HepG2 (cell line): ENCODE measurements at regions not wholly inside any gene's neighbourhood (a gene's known extent, or its start where the extent isn't known, plus 50 kb on each side); places are given as distances from the start of the nearest gene placed in this dataset.

ENCODE experiments used
- FOSL1 ChIP-seq: sonication (generic); formaldehyde crosslinking; IDR thresholded peaks from 2 replicates; pipeline ENCODE4 v1.9.0; 2021; ENCODE audit warnings: missing genetic modification reagents, borderline replicate concordance
- MZF1 ChIP-seq: sonication (generic); formaldehyde crosslinking; IDR thresholded peaks from 2 replicates; pipeline ENCODE4 v1.8.1; 2023; ENCODE audit warnings: mild to moderate bottlenecking, missing genetic modification reagents, borderline replicate concordance
- REXO4 ChIP-seq: sonication (generic); formaldehyde crosslinking; IDR thresholded peaks from 2 replicates; pipeline ENCODE4 v1.8.0; 2022; ENCODE audit warnings: missing genetic modification reagents, mild to moderate bottlenecking, borderline replicate concordance
- ZFP37 ChIP-seq: sonication (generic); formaldehyde crosslinking; IDR thresholded peaks from 2 replicates; pipeline ENCODE4 v1.4.0; 2020; ENCODE audit warnings: missing genetic modification reagents, borderline replicate concordance
- ZNF30 ChIP-seq: sonication (generic); formaldehyde crosslinking; IDR thresholded peaks from 2 replicates; pipeline ENCODE4 v1.5.0; 2020; ENCODE audit warnings: mild to moderate bottlenecking, missing genetic modification reagents
- ZNF317 ChIP-seq: sonication (generic); formaldehyde crosslinking; IDR thresholded peaks from 2 replicates; pipeline ENCODE4 v1.5.0; 2020; ENCODE audit warnings: mild to moderate bottlenecking, missing genetic modification reagents
- TF ChIP-seq, protein P1 (sequence below): sonication (generic); formaldehyde crosslinking; IDR thresholded peaks from 2 replicates; pipeline ENCODE4 v1.4.0; 2020; ENCODE audit warnings: missing genetic modification reagents
- TF ChIP-seq, protein P2 (sequence below): sonication (generic); formaldehyde crosslinking; IDR thresholded peaks from 2 replicates; pipeline ENCODE4 v1.5.0; 2020; ENCODE audit warnings: mild to moderate bottlenecking, missing genetic modification reagents, moderate library complexity

DNA sequence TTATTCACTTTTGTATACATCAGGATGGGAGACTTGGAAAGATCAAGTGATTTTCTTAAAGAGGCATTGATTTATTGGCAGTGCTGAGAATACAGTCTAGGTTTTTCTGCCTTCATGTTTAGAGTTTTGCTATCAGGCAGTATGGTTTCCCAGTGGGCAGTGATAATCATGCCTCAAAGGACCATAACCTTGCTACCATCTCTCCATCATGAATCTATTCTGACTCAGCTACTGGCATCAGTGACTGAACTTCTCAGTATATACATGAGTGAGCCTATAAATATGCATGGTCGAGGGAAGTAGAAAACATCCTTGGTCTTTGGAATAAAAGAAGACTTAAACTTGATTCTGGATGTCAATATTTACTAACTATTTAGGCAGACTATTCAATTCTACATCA lies 562.0 kb upstream of the AADAT start:
- TF ChIP-seq, protein P1, sequence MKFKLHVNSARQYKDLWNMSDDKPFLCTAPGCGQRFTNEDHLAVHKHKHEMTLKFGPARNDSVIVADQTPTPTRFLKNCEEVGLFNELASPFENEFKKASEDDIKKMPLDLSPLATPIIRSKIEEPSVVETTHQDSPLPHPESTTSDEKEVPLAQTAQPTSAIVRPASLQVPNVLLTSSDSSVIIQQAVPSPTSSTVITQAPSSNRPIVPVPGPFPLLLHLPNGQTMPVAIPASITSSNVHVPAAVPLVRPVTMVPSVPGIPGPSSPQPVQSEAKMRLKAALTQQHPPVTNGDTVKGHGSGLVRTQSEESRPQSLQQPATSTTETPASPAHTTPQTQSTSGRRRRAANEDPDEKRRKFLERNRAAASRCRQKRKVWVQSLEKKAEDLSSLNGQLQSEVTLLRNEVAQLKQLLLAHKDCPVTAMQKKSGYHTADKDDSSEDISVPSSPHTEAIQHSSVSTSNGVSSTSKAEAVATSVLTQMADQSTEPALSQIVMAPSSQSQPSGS (CRISPR knock-in tag), result no peak
- TF ChIP-seq REXO4 (CRISPR knock-in tag) (no peak), FOSL1 (CRISPR knock-in tag) (no peak), ZNF317 (CRISPR knock-in tag) (no peak), ZNF30 (CRISPR knock-in tag) (no peak), ZFP37 (CRISPR knock-in tag) (no peak), MZF1 (CRISPR knock-in tag) (no peak)
- TF ChIP-seq, protein P2, sequence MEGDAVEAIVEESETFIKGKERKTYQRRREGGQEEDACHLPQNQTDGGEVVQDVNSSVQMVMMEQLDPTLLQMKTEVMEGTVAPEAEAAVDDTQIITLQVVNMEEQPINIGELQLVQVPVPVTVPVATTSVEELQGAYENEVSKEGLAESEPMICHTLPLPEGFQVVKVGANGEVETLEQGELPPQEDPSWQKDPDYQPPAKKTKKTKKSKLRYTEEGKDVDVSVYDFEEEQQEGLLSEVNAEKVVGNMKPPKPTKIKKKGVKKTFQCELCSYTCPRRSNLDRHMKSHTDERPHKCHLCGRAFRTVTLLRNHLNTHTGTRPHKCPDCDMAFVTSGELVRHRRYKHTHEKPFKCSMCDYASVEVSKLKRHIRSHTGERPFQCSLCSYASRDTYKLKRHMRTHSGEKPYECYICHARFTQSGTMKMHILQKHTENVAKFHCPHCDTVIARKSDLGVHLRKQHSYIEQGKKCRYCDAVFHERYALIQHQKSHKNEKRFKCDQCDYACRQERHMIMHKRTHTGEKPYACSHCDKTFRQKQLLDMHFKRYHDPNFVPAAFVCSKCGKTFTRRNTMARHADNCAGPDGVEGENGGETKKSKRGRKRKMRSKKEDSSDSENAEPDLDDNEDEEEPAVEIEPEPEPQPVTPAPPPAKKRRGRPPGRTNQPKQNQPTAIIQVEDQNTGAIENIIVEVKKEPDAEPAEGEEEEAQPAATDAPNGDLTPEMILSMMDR, result no peak
